H1 (cell line): ENCODE measurements at regions not wholly inside any gene's neighbourhood (a gene's known extent, or its start where the extent isn't known, plus 50 kb on each side); places are given as distances from the start of the nearest gene placed in this dataset.
A peak's percentile ranks its signal among the peaks of the same experiment; 100 is the strongest.

Experiments
- CTCF ChIA-PET: fragments of 300-600 bp; sonication (Branson Sonifier 250); formaldehyde crosslinking; loops from one replicate; lab custom pipeline; 2021; ENCODE audit not compliant: partially characterized antibody; lab: Charles Lee
- POLR2A ChIA-PET: fragments of 300-600 bp; sonication (Branson Sonifier 250); formaldehyde crosslinking; loops from one replicate; lab custom pipeline; 2021; ENCODE audit warnings: inconsistent platforms; ENCODE audit not compliant: partially characterized antibody; lab: Charles Lee
- DNase-seq, 2 experiments: peaks; one replicate each; pipeline versions ENCODE4 v3.0.0 to v3.0.0-alpha.2; 2010 to 2022; ENCODE audit warnings: low spot score in 2 of 2, low read depth in 1 of 2, mixed read lengths in 1 of 2
- FAIRE-seq: peaks from 2 replicates; lab custom pipeline; 2011; peaks lifted over from hg19 to GRCh38; lab: Jason Lieb, UNC
- H2AFZ ChIP-seq: 2 replicates; pipeline ENCODE4 v1.8.1; 2012; ENCODE audit warnings: low read length, inconsistent platforms
- H2AK5ac ChIP-seq: 2 replicates; pipeline ENCODE4 v1.6.1; 2013; ENCODE audit warnings: low read depth, low read length
- H2BK120ac ChIP-seq: replicated peaks from 2 replicates; pipeline ENCODE3; 2013; ENCODE audit warnings: low read depth, low read length, inconsistent platforms
- H2BK12ac ChIP-seq: 2 replicates; pipeline ENCODE4 v1.6.1; 2013; ENCODE audit warnings: low read depth, low read length
- H2BK15ac ChIP-seq: 2 replicates; pipeline ENCODE4 v1.6.1; 2013; ENCODE audit warnings: low read length
- H2BK20ac ChIP-seq: 2 replicates; pipeline ENCODE4 v1.6.1; 2013; ENCODE audit warnings: low read length
- H2BK5ac ChIP-seq: 2 replicates; pipeline ENCODE4 v1.6.1; 2013; ENCODE audit warnings: low read depth, low read length
- H3K14ac ChIP-seq: 2 replicates; pipeline ENCODE4 v1.6.1; 2013; ENCODE audit warnings: inconsistent platforms; ENCODE audit not compliant: insufficient read length
- H3K18ac ChIP-seq: 2 replicates; pipeline ENCODE4 v1.6.1; 2013; ENCODE audit warnings: low read length; ENCODE audit errors: extremely low read depth
- H3K23ac ChIP-seq: 2 replicates; pipeline ENCODE4 v1.6.1; 2013; ENCODE audit warnings: inconsistent platforms; ENCODE audit not compliant: insufficient read length
- H3K23me2 ChIP-seq: 2 replicates; pipeline ENCODE4 v1.6.1; 2013; ENCODE audit warnings: low read depth, low read length
- H3K27ac ChIP-seq: 2 replicates; pipeline ENCODE4 v1.6.1; 2011; ENCODE audit warnings: low read depth, low read length, inconsistent platforms
- H3K27me3 ChIP-seq, 4 experiments: replicated peaks in 1 of 4; 1 replicate in 1 of 4; 2 replicates in 3 of 4; pipeline versions ENCODE4 v1.6.1 to v1.8.1; 2011 to 2013; ENCODE audit warnings: low read length in 3 of 4, mild to moderate bottlenecking in 3 of 4, inconsistent platforms in 2 of 4, mixed read lengths in 2 of 4, moderate library complexity in 1 of 4; ENCODE audit not compliant: control insufficient read depth in 3 of 4, insufficient read depth in 3 of 4; ENCODE audit errors: extremely low read depth in 1 of 4
- H3K36me3 ChIP-seq, 4 experiments: 2 replicates each; pipeline versions ENCODE4 v1.6.1 to v1.8.1; 2011 to 2013; ENCODE audit warnings: mild to moderate bottlenecking in 4 of 4, low read length in 3 of 4, moderate library complexity in 2 of 4, control low read depth in 1 of 4, inconsistent platforms in 1 of 4; ENCODE audit not compliant: insufficient read depth in 4 of 4, control insufficient read depth in 2 of 4
- H3K4ac ChIP-seq: replicated peaks from 2 replicates; pipeline ENCODE3; 2013; ENCODE audit warnings: low read length, low read depth, mixed read lengths, inconsistent platforms; ENCODE audit not compliant: insufficient read length
- H3K4me1 ChIP-seq, 4 experiments: replicated peaks in 1 of 4; 1 replicate in 1 of 4; 2 replicates in 3 of 4; pipeline versions ENCODE4 v1.6.1 to v1.8.1; 2011 to 2013; ENCODE audit warnings: low read length in 3 of 4, inconsistent platforms in 2 of 4, mixed read lengths in 1 of 4; ENCODE audit not compliant: insufficient read depth in 4 of 4, control insufficient read depth in 3 of 4
- H3K4me2 ChIP-seq, 2 experiments: 2 replicates each; pipeline versions ENCODE4 v1.6.1 to v1.8.1; 2011 to 2013; ENCODE audit warnings: low read depth in 2 of 2, low read length in 2 of 2, control low read depth in 1 of 2, inconsistent platforms in 1 of 2, mild to moderate bottlenecking in 1 of 2; ENCODE audit not compliant: insufficient read depth in 1 of 2
- H3K4me3 ChIP-seq, 4 experiments: fragments of 200-600, 300-600 bp in 1 of 4; sonication (generic), shearing (Covaris generic), sonication (Bioruptor Twin) in 1 of 4; 2 replicates each; pipeline versions ENCODE4 v1.5.1 to v1.8.1; 2011 to 2016; ENCODE audit warnings: low read length in 4 of 4, low read depth in 3 of 4, control low read depth in 2 of 4, inconsistent platforms in 2 of 4, mild to moderate bottlenecking in 2 of 4, mixed read lengths in 1 of 4, moderate library complexity in 1 of 4; ENCODE audit not compliant: insufficient read depth in 2 of 4; ENCODE audit errors: extremely low read depth in 1 of 4
- H3K56ac ChIP-seq: replicated peaks from 2 replicates; pipeline ENCODE3; 2013; ENCODE audit warnings: low read depth, mild to moderate bottlenecking, mixed read lengths, low read length, inconsistent platforms; ENCODE audit not compliant: insufficient read length
- H3K79me1 ChIP-seq: 2 replicates; pipeline ENCODE4 v1.6.1; 2013; ENCODE audit warnings: low read depth, low read length, control low read depth
- H3K79me2 ChIP-seq, 2 experiments: 2 replicates each; pipeline versions ENCODE4 v1.6.1 to v1.8.1; 2012 to 2013; ENCODE audit warnings: low read length in 2 of 2, mild to moderate bottlenecking in 2 of 2, inconsistent platforms in 1 of 2; ENCODE audit not compliant: insufficient read depth in 2 of 2, control insufficient read depth in 1 of 2
- H3K9ac ChIP-seq, 4 experiments: replicated peaks in 1 of 4; 1 replicate in 1 of 4; 2 replicates in 3 of 4; pipeline versions ENCODE4 v1.6.1 to v1.8.1; 2011 to 2013; ENCODE audit warnings: low read depth in 3 of 4, low read length in 3 of 4, control low read depth in 2 of 4, mild to moderate bottlenecking in 2 of 4, moderate library complexity in 2 of 4, inconsistent platforms in 1 of 4; ENCODE audit errors: extremely low read depth in 1 of 4
- H3K9me3 ChIP-seq, 2 experiments: 2 replicates each; pipeline versions ENCODE4 v1.6.1 to v1.8.1; 2012 to 2013; ENCODE audit warnings: mild to moderate bottlenecking in 2 of 2, moderate library complexity in 2 of 2, control low read depth in 1 of 2, inconsistent platforms in 1 of 2, low read depth in 1 of 2, low read length in 1 of 2, mixed read lengths in 1 of 2; ENCODE audit not compliant: insufficient read depth in 2 of 2
- H4K20me1 ChIP-seq, 2 experiments: replicated peaks in 1 of 2; 2 replicates each; pipeline versions ENCODE3 to v1.8.1; 2011 to 2013; ENCODE audit warnings: inconsistent platforms in 2 of 2, low read length in 2 of 2, mild to moderate bottlenecking in 1 of 2; ENCODE audit not compliant: insufficient read depth in 2 of 2, control insufficient read depth in 1 of 2
- H4K5ac ChIP-seq: 2 replicates; pipeline ENCODE4 v1.6.1; 2013; ENCODE audit warnings: low read length, low read depth, mixed read lengths, inconsistent platforms; ENCODE audit not compliant: insufficient read length
- H4K8ac ChIP-seq: 2 replicates; pipeline ENCODE4 v1.8.0; 2013; ENCODE audit warnings: mild to moderate bottlenecking, moderate library complexity, low read length, inconsistent platforms; ENCODE audit not compliant: insufficient read depth; ENCODE audit errors: extremely low read depth
- H4K91ac ChIP-seq: replicated peaks from 2 replicates; pipeline ENCODE3; 2013; ENCODE audit warnings: low read length, mixed read lengths, inconsistent platforms; ENCODE audit not compliant: insufficient read length
- CHD1 ChIP-seq: IDR thresholded peaks from 2 replicates; pipeline ENCODE4 v1.6.1; 2012; ENCODE audit warnings: low read depth, low read length, improper control_type of control experiment
- EZH2 ChIP-seq: fragments of 200-600 bp; sonication (generic); IDR thresholded peaks from 2 replicates; pipeline ENCODE4 v1.7.1; 2012; ENCODE audit warnings: low read depth, mild to moderate bottlenecking, moderate library complexity, low read length, inconsistent platforms; ENCODE audit not compliant: severe bottlenecking
- HDAC2 ChIP-seq, 2 experiments: fragments of 300-600 bp in 1 of 2; sonication (generic) in 1 of 2; IDR thresholded peaks; 2 replicates each; pipeline ENCODE4 v1.6.1; 2011 to 2012; ENCODE audit warnings: low read depth in 2 of 2, low read length in 2 of 2, mild to moderate bottlenecking in 2 of 2, moderate library complexity in 2 of 2, borderline replicate concordance in 1 of 2, inconsistent platforms in 1 of 2
- KDM4A ChIP-seq: IDR thresholded peaks from one replicate; pipeline ENCODE4 v1.7.1; 2012; ENCODE audit warnings: low read depth, mild to moderate bottlenecking, moderate library complexity, low read length, inconsistent platforms; ENCODE audit not compliant: severe bottlenecking
- KDM5A ChIP-seq: fragments of 200-600 bp; IDR thresholded peaks from 2 replicates; pipeline ENCODE4 v1.7.1; 2012; ENCODE audit warnings: mild to moderate bottlenecking, low read length, inconsistent platforms, mixed read lengths
- POLR2A ChIP-seq, 2 experiments: IDR thresholded peaks; 1 replicate in 1 of 2; 2 replicates in 1 of 2; pipeline ENCODE4 v1.6.1; 2011; ENCODE audit warnings: low read depth in 2 of 2, low read length in 2 of 2, mild to moderate bottlenecking in 2 of 2; ENCODE audit errors: control extremely low read depth in 1 of 2
- POU5F1 ChIP-seq: IDR thresholded peaks from 2 replicates; pipeline ENCODE4 v1.6.1; 2011; ENCODE audit warnings: low read depth, mild to moderate bottlenecking, low read length, moderate library complexity
- SIRT6 ChIP-seq: IDR thresholded peaks from one replicate; pipeline ENCODE4 v1.7.1; 2012; ENCODE audit warnings: low read length, inconsistent platforms
- SP1 ChIP-seq: IDR thresholded peaks from 2 replicates; pipeline ENCODE4 v1.6.1; 2011; ENCODE audit warnings: low read depth, low read length
- TCF12 ChIP-seq: IDR thresholded peaks from 2 replicates; pipeline ENCODE4 v1.6.1; 2011; ENCODE audit warnings: low read depth, mild to moderate bottlenecking, low read length
- WGBS, 2 experiments: shearing (Covaris generic) in 1 of 2; methylation state at CpG; one replicate each; pipeline versions ENCODE4 v1.1.6 to v1.1.7; 2013 to 2015; ENCODE audit warnings: low lambda C conversion rate in 2 of 2, mixed read lengths in 2 of 2, inconsistent platforms in 1 of 2, low coverage in 1 of 2, missing lambda C conversion rate in 1 of 2; ENCODE audit not compliant: insufficient replicate concordance in 2 of 2, insufficient coverage in 1 of 2, insufficient read length in 1 of 2; ENCODE audit errors: extremely low coverage in 1 of 2, missing lambda C conversion rate in 1 of 2; 5-methylcytosine and 5-hydroxymethylcytosine counted together
- TF ChIP-seq, protein P1 (sequence below): IDR thresholded peaks from 2 replicates; pipeline ENCODE4 v1.6.1; 2012; ENCODE audit warnings: inconsistent platforms
- TF ChIP-seq, protein P2 (sequence below), 3 experiments: IDR thresholded peaks; 1 replicate in 2 of 3; 2 replicates in 1 of 3; pipeline versions ENCODE4 v1.5.1 to v1.6.1; 2011; ENCODE audit warnings: low read length in 3 of 3, mild to moderate bottlenecking in 3 of 3, inconsistent platforms in 2 of 3, low read depth in 1 of 3, moderate library complexity in 1 of 3; ENCODE audit not compliant: insufficient read depth in 1 of 3; ENCODE audit errors: control extremely low read depth in 1 of 3

DNA sequence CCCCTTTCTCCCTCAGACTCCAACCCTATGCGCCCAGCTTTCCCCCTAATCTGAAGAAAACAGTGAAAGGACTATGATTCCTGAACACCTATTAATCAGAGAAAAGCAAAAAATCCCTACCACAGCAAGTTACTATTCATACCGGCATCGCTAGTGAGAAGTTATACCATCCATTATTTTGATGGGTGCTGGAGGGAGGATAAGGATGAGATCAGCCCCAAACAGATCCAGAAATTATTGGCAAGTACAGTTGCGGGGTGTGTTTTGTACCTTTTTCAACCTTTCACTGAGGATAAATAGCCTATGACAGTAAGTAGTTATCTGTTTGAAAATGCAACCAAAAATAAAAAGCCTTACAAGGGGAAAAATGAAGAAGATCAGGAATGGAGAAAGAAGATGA is 59.9 kb upstream of the ADAMTS9 start:
- Histone ChIP-seq H3K23me2 (no peaks in the 10 kb centered on the region), H2BK15ac (no peak overlapping the region), H3K9ac (no peak overlapping the region), H4K8ac (no peak overlapping the region), H2BK120ac (no peak overlapping the region), H2AFZ (no peak overlapping the region), H3K27ac (no peak overlapping the region), H3K14ac (no peak overlapping the region), H3K4ac (peak overlapping the region; percentile 47), H4K5ac (no peak overlapping the region), H2BK12ac (peak overlapping the region; percentile 81; the same call in 1 of the 2 replicates), H3K56ac (no peak overlapping the region), H3K23ac (no peak overlapping the region), H2AK5ac (no peak overlapping the region), H2BK20ac (peak overlapping the region; percentile 63; the same call in 1 of the 2 replicates), H3K4me1 (peaks cover 3 to 12% (median 7%) of the 10 kb centered on the region in 4 experiments; a peak in 5 of 7 replicates), H3K36me3 (no peaks in the 10 kb centered on the region), H4K20me1 (no peaks in the 10 kb centered on the region), H3K4me2 (no peak overlapping the region; a peak in 1 of 4 replicates), H2BK5ac (no peak overlapping the region), H3K4me3 (no peak overlapping the region), H4K91ac (no peak overlapping the region), H3K27me3 (no peaks in the 10 kb centered on the region), H3K18ac (no peak overlapping the region), H3K79me2 (no peaks in the 10 kb centered on the region), H3K79me1 (no peaks in the 10 kb centered on the region), H3K9me3 (no peaks in the 10 kb centered on the region; a peak in 1 of 4 replicates)
- POLR2A ChIA-PET: no interaction called here
- DNase-seq (no peak), FAIRE-seq (no peak)
- 90% methylated on average over 4 of the region's 4 CpGs; no CpG with 5 or more reads in 1 of the 2 experiments for WGBS, 2 experiments
- CTCF ChIA-PET: interaction anchor here (0.6 to 1.4 kb wide), 4 partner anchors 173 to 823 kb away, joined by 3 to 7 read pairs (median 4); no protein-coding TSS in a partner anchor
- TF ChIP-seq SP1: no peak
- no peak for TF ChIP-seq EZH2
- no peak for TF ChIP-seq POLR2A (IDR thresholded peaks at IDR 0.05; ENCODE audit: control extremely low read depth in 1 of 2, low read depth in 2 of 2, low read length in 2 of 2)
- TF ChIP-seq, protein P1, sequence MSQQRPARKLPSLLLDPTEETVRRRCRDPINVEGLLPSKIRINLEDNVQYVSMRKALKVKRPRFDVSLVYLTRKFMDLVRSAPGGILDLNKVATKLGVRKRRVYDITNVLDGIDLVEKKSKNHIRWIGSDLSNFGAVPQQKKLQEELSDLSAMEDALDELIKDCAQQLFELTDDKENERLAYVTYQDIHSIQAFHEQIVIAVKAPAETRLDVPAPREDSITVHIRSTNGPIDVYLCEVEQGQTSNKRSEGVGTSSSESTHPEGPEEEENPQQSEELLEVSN: no peak
- TF ChIP-seq HDAC2 (IDR thresholded peaks at IDR 0.05; ENCODE audit: borderline replicate concordance in 1 of 2, low read depth in 2 of 2, low read length in 2 of 2): no peak
- no peak for TF ChIP-seq CHD1
- no peak for TF ChIP-seq TCF12
- TF ChIP-seq KDM5A: no peak
- no peak for TF ChIP-seq KDM4A
- TF ChIP-seq, protein P2, sequence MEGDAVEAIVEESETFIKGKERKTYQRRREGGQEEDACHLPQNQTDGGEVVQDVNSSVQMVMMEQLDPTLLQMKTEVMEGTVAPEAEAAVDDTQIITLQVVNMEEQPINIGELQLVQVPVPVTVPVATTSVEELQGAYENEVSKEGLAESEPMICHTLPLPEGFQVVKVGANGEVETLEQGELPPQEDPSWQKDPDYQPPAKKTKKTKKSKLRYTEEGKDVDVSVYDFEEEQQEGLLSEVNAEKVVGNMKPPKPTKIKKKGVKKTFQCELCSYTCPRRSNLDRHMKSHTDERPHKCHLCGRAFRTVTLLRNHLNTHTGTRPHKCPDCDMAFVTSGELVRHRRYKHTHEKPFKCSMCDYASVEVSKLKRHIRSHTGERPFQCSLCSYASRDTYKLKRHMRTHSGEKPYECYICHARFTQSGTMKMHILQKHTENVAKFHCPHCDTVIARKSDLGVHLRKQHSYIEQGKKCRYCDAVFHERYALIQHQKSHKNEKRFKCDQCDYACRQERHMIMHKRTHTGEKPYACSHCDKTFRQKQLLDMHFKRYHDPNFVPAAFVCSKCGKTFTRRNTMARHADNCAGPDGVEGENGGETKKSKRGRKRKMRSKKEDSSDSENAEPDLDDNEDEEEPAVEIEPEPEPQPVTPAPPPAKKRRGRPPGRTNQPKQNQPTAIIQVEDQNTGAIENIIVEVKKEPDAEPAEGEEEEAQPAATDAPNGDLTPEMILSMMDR (IDR thresholded peaks at IDR 0.05; ENCODE audit: control extremely low read depth in 1 of 3, insufficient read depth in 1 of 3, low read depth in 1 of 3, low read length in 3 of 3): no peak
- no peak for TF ChIP-seq SIRT6
- no peak for TF ChIP-seq POU5F1
